HG03521 (cell line): ENCODE measurements at regions not wholly inside any gene's neighbourhood (a gene's known extent, or its start where the extent isn't known, plus 50 kb on each side); places are given as distances from the start of the nearest gene placed in this dataset.
"Not testable (repeated sequence)": the region's sequence is repeated elsewhere in the genome, so short reads cannot be mapped to it uniquely, and the experiment has no call there.

Experiments used
- ATAC-seq: cut with Tn5 transposase; IDR thresholded peaks from one replicate; pipeline ENCODE4 v1.9.1; 2021; ENCODE audit warnings: mild to moderate bottlenecking, moderate library complexity; ENCODE audit not compliant: unreplicated experiment

DNA sequence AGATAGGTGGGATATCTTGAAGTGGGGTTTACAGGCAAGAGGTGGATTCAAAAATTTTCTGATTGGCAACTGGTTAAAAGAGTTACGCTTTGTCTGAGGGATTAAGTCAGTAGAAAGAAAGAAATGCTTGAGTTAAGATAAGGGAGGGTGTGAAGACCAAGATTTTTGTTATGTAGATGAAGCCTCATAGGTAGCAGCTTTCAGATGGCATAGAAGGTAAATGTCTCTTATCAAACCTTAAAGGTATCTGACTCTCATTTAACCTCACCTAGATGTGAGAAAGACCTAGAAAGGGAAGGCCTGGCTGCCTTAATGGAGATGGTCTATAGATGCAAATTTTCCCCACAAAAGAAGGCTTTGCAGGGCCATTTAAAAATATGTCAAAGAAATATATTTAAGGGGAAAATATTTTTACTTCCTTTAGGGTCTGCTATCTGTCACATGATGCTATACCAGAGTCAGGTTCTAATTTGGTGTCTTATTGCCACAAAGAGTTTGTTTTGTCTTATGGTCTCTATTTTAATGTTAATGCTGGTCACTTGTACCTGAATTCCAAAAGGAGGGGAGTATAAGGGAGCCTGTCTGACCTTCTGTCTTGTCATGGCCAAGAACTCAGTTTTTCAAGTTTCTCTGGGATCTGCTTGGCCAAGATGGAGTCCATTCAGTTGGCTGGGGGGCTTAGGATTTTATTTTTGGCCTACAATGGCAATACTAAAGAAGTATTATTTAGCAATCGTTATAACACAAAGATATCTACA, 699.1 kb upstream of the AMOT start:
- no peak for ATAC-seq

DNA sequence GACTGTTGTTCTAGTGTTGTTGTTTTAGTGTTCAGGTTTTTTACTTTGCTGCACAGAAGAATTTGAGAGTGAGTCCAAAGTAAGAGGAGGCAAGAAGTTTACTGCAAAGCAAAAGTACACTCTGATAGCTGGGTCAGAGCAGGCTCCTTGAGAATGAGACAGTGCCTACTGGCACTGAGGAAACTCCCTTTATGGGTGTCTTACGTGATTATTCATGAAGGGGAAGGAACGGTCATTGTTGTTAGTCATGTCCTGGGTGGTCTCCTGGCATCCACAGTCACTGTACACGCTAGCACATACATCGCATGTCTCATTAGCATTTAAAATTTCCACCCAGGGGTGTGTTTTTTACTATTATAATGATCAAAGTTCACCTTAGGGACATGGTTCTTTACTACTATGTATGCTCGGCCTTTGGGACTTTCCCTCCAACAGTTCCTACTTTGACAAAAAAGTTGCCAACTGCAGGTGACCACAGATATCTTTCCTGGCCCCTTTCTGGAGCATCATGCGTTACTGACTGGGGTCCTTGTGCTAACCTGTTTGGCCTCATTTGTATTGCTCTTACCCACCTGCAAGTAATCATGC, 688.9 kb upstream of the AMOT start:
- ATAC-seq = no peak

DNA sequence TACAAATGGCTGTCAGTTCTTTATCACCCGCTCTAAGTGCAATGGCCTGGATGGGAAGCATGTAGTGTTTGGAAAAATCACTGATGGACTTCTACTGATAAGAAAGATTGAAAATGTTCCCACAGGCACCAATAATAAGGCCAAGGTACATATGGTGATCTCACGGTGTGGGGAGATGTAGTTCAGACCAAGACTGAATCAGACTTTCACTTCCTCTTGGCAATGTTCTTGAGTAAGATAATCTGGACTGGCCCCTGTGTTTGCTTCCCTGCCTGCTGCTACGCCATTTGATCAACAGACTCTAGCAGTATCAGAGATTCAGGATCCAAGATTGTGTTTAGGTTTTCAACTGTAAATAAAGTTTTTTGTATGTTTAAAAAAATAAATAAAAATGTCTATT, 682.2 kb upstream of the AMOT start:
- ATAC-seq = no peak

DNA sequence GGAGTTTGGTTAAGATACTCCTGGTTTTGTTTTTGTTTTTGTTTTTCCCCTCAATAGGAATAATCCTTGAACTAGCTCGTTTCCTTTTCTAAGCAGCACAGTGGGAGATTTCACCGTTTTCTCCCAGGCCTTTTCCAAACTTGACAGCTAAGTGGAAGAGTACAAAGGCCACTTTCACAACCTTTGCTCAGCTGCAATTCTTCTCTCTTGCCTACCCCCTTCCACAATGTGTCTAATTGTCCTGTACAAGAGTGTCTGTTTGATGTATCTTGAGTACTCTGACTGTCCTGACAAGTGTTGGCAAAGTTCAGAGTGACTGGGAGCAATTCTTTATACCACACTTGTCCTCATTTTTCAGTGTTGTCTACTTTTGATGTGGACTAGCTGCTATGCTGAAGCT, 674.3 kb upstream of the AMOT start:
- ATAC-seq = no peak

GRCh38 chrX:113512700-113513395, 672.2 kb upstream of the AMOT start:
- ATAC-seq = no peak

- ATAC-seq = no peak
Observed at GRCh38 chrX:113510586-113510985, 670.0 kb upstream of the AMOT start.

GRCh38 chrX:113492895-113493294, 652.3 kb upstream of the AMOT start:
- ATAC-seq = no peak

- no peak for ATAC-seq
Observed at GRCh38 chrX:113473418-113473817, 632.8 kb upstream of the AMOT start.

DNA sequence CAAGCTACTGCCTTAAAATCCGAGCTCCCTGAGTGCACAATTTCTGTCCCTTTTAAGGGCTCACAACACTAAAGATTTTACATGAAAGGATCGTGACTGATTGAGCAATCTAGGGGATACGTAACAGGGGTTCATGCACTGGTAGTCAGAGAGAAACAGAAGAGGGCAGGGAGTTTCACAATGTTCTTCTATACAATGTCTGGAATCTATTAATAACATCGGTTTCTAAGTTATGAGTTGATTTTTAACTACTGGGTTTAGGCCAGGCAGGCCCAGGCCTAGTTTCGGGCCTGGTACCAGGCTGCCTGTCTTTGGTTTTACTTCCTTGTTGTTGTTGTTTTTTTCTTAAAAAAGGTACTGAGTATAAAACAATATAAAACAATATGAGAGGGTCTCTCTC, 632.4 kb upstream of the AMOT start:
- ATAC-seq = not testable (repeated sequence)

DNA sequence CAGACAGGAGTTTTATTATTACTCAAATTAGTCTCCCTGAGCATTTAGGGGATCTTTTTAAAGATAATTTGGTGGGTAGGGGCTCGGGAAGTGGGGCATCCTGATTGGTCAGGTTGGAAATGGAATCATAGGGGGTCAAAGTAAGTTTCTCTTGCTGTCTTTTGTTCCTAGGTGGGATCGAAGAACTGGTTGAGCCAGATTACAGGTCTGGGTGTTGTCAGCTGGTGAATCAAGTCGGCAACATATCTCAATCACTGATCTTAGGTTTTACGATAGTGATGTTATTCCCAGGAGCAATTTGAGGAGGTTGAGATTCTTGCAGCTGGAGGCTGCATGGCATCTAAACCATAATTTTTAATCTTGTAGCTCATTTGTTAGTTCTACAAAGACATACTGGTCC, 629.5 kb upstream of the AMOT start:
- no peak for ATAC-seq

DNA sequence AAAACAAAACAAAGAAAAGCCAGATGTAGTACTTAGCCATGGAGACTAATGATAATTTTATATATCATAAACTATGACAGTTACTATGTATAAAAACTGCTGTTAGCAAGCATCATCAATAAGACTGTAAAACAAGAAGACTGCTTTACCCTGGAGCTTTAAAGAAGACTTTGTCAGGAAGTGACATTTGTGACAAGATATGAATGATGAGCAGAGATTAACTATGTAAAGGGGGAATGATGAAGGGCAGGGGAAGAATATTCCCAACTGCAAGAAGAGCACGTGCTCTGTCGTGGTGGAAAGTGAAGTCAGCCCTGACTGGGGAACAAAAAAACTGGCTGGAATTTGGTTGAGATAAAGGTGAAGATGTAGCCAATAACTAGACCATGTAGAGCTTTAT, 617.1 kb upstream of the AMOT start:
- no peak for ATAC-seq

- no peak for ATAC-seq
Observed at GRCh38 chrX:113455582-113455981, 615.0 kb upstream of the AMOT start.

DNA sequence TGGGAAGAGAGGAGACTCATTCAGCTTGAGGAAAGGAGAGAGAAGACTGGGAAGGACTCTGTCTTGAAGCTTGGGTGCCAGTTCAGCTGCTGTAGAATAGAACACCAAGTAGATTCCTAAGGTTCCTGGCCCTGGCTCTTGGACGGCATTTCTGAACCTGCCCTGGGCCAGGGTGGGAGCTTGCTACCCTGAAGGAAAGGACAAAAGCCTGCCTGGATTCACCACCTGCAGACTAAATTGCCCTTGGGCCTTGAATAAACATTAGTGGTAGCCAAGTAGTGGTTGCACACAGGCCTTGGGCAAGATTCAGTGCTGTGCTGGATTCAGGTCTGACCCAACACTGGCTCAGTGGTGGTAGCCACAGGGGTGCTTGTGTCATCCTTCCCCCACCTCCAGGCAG, 588.4 kb upstream of the AMOT start:
- no peak for ATAC-seq

- no peak for ATAC-seq
Observed at GRCh38 chrX:113422323-113422722, 581.7 kb upstream of the AMOT start.

- no peak for ATAC-seq
Observed at GRCh38 chrX:113421432-113421831, 580.8 kb upstream of the AMOT start.

DNA sequence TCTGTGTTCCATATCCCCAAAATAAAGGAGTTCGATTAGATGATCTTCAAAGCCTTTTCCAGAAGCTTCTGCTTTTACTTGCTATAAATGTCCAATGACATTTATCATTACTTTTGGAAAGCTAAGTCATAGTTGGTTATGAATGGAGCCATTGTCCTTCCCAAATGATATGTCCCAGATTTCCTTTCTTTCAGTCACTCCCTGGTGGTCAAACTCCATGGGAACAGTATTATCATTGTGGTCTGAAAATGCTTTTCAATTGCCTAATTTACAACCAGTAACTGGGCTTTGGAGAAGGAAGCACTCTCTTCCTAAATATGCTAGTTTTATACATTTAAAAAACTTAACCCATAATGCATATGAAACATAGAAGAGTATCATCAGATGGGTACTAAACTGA, 571.5 kb upstream of the AMOT start:
- no peak for ATAC-seq

DNA sequence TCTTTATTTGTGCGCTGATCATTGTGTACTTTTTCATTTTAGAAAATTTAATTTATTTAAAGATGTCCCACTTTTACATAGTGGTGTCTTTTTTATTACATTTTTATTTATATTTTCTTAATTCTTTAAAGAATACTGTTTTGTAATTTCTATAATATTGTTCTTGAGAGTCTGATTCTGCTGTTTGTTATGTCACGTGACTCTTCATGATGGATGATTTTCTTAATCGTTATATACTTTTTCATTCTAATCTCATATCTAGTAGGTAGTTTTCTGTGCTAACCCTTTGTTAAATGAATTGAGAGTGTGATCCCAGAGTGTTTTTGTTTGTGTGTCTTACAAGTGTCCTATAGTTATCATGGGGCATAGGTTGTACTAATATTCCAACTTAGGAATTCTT, 568.2 kb upstream of the AMOT start:
- ATAC-seq = no peak

GRCh38 chrX:113400193-113400704, 559.6 kb upstream of the AMOT start:
- ATAC-seq = no peak

DNA sequence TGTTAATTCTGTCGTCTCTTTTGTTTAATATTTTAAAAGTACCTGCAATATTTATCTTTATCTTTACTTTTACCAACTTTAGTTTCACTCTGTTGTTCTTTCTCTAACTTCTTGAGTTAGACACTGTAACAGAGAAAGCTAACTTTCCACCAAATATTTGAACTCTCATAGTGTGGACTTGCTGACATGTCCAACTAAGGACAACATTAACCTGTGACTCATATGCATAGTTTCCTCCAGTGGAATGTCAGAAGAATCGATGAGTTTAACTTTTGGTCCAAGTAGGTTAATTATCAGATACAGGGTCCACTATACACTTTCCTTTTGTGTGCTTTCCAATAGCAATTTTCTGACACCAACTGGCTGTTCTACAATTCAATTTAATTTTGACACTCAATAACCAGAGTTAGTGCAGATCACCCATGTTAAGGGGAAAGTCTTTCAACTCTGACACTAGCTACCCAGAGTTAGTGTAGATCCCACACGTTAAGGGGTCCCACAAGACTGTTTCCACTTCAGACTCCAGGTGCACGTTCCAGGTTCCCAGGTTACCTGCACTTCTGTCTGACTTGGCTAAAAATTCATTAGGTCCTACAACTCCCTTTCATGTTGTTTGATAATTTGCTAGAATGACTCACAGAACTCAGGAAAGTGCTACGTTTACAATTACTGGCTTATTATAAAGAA, 559.0 kb upstream of the AMOT start:
- ATAC-seq = no peak

DNA sequence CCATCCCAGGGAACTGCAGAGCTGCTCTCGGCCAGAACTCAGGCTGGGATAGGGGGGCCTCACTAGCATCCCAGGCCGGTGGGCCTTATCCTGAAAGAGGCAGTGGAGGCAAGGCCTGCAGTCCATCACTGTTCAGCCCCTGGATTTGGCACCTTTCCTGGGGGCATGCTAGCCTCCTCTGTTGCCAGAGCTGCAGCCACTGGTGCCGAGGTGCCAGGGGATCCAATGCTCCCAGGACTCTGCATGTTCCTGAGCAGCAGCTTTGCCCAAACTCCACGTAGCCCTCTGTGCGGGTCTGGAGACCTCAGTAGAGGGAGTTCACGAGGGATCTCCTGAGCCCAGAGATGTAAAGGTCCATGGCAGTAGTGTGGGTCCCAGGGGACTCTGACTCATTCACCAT, 551.7 kb upstream of the AMOT start:
- ATAC-seq = no peak

GRCh38 chrX:113391875-113392274, 551.2 kb upstream of the AMOT start:
- ATAC-seq = no peak

GRCh38 chrX:113390531-113390930, 549.9 kb upstream of the AMOT start:
- no peak for ATAC-seq
